Mucosa of descending colon (tissue), 3 donors: ENCODE measurements at regions not wholly inside any gene's neighbourhood (a gene's known extent, or its start where the extent isn't known, plus 50 kb on each side); places are given as distances from the start of the nearest gene placed in this dataset.

Source experiments
- ATAC-seq: fragments of 200-7000 bp; cut with Tn5 transposase; one replicate; pipeline ENCODE4 v1.9.1; 2020; ENCODE audit warnings: mild to moderate bottlenecking, moderate library complexity
- DNase-seq, 3 donors: peaks; one replicate each; pipeline ENCODE4 v3.0.0-alpha.2; 2020
- H3K36me3 ChIP-seq: fragments of 200-600 bp; one replicate; pipeline ENCODE4 v1.8.0; 2021; ENCODE audit warnings: low read depth, mild to moderate bottlenecking
- H3K4me1 ChIP-seq: fragments of 200-600 bp; one replicate; pipeline ENCODE4 v1.8.0; 2021; ENCODE audit warnings: low read depth, mild to moderate bottlenecking
- H3K4me3 ChIP-seq: fragments of 200-600 bp; one replicate; pipeline ENCODE4 v1.8.0; 2021; ENCODE audit warnings: mild to moderate bottlenecking
- H3K9me3 ChIP-seq: fragments of 200-600 bp; one replicate; pipeline ENCODE4 v1.8.0; 2021; ENCODE audit warnings: mild to moderate bottlenecking
- CTCF ChIP-seq: fragments of 200-600 bp; IDR thresholded peaks from one replicate; pipeline ENCODE4 v1.8.0; 2022; ENCODE audit warnings: antibody characterized with exemption, mild to moderate bottlenecking
- intact Hi-C, 2 donors: fragments of 100-400 bp; cut with DNase I in 1 of 2; cut with micrococcal nuclease in 1 of 2; formaldehyde crosslinking; loops; one replicate each; pipeline versions ENCODE4 v1.11.0 to v1.11.1; 2022; cut with DNase I, micrococcal nuclease
- donor health status: DM: no; HTN: no; CAD: no; lungs with moderate emphysema.
- donor health status: DM: no; HTN: no; CAD: no.
- donor health status: DM: no; HTN: yes; CAD: no.

- intact Hi-C loops, result no loop called here
- DNase-seq (no peak), ATAC-seq (no peak)
- H3K4me3 ChIP-seq, result no peak overlapping the region
- no peaks in the 10 kb centered on the region for H3K9me3 ChIP-seq
- no peaks in the 10 kb centered on the region for H3K4me1 ChIP-seq
- no peak for TF ChIP-seq CTCF
- H3K36me3 ChIP-seq, result no peaks in the 10 kb centered on the region
Measured at GRCh38 chr5:54693936-54694657, 176.5 kb downstream of the SNX18 start.

- no peak for TF ChIP-seq CTCF
- no peaks in the 10 kb centered on the region for H3K9me3 ChIP-seq
- no peak for DNase-seq
- intact Hi-C loops, result no loop called here
- no peaks in the 10 kb centered on the region for H3K4me1 ChIP-seq
- H3K36me3 ChIP-seq, result no peaks in the 10 kb centered on the region
- no peak for ATAC-seq
- no peak overlapping the region for H3K4me3 ChIP-seq
Measured at GRCh38 chr5:54692631-54693030, 175.1 kb downstream of the SNX18 start.

- no peaks in the 10 kb centered on the region for H3K9me3 ChIP-seq
- DNase-seq (no peak), ATAC-seq (no peak)
- H3K4me3 ChIP-seq, result no peak overlapping the region
- no peaks in the 10 kb centered on the region for H3K4me1 ChIP-seq
- no peak for TF ChIP-seq CTCF
- no peaks in the 10 kb centered on the region for H3K36me3 ChIP-seq
- intact Hi-C loops, result no loop called here
Measured at GRCh38 chr5:54691656-54692055, 174.1 kb downstream of the SNX18 start.

- intact Hi-C loops, result no loop called here
- Histone ChIP-seq H3K4me1 (no peaks in the 10 kb centered on the region), H3K36me3 (no peaks in the 10 kb centered on the region), H3K4me3 (no peak overlapping the region), H3K9me3 (no peaks in the 10 kb centered on the region)
- ATAC-seq (no peak), DNase-seq (no peak)
- no peak for TF ChIP-seq CTCF
Measured at GRCh38 chr5:54689411-54690251, 172.1 kb downstream of the SNX18 start.

GRCh38 chr5:54680998-54681397, 163.4 kb downstream of the SNX18 start:
- Histone ChIP-seq H3K9me3 (no peaks in the 10 kb centered on the region), H3K4me1 (no peaks in the 10 kb centered on the region), H3K4me3 (no peak overlapping the region), H3K36me3 (no peaks in the 10 kb centered on the region)
- intact Hi-C loops, result no loop called here
- no peak for DNase-seq
- no peak for TF ChIP-seq CTCF
- ATAC-seq, result no peak
